ENCODE measurements at regions not wholly inside any gene's neighbourhood (a gene's known extent, or its start where the extent isn't known, plus 50 kb on each side); places are given as distances from the start of the nearest gene placed in this dataset.

DNA sequence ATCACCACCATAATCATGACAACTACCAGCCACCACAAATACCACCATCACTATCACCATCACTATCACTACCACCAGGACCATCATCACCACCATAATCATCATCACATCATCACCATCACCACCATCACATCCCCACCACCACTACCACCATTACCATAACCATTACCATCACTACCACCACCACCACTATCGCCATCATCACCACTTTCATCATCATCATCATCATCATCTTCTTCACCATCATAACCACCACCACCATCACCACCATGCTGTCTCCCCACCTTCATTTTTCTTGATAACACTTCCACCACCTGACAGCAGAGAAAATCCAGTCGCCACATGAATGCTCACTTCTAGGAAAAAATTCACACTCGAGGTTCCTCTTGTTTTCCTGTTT, 253.6 kb downstream of the ANKRD60 start:
- no peak overlapping the region for H3K14ac ChIP-seq (ENCODE audit: insufficient read length)
- H3K9me3 ChIP-seq (ENCODE audit: insufficient read depth in 2 of 2, low read depth in 1 of 2, low read length in 1 of 2) = no peaks in the 10 kb centered on the region
- no peaks in the 10 kb centered on the region for H3K79me1 ChIP-seq (ENCODE audit: low read depth, low read length)
- H2BK12ac ChIP-seq (ENCODE audit: low read depth, low read length) = no peak overlapping the region
- no peak overlapping the region for H2AFZ ChIP-seq (ENCODE audit: low read length)
- H3K4ac ChIP-seq (replicated peaks; ENCODE audit: insufficient read length, low read depth, low read length) = no peak overlapping the region
- H2BK5ac ChIP-seq (ENCODE audit: low read depth, low read length) = no peak overlapping the region
- FAIRE-seq = no peak
- no peak overlapping the region for H4K91ac ChIP-seq (replicated peaks; ENCODE audit: insufficient read length, low read length)
- DNase-seq (ENCODE audit: low read depth in 1 of 2, low spot score in 2 of 2) = no peak
- H3K9ac ChIP-seq (replicated peaks in 1 of 4; ENCODE audit: extremely low read depth in 1 of 4, low read depth in 3 of 4, low read length in 3 of 4) = no peak overlapping the region
- 86% methylated on average over 3 of the region's 3 CpGs; no CpG with 5 or more reads in 1 of the 2 experiments for WGBS, 2 experiments (ENCODE audit: extremely low coverage in 1 of 2, insufficient coverage in 1 of 2, insufficient read length in 1 of 2, insufficient replicate concordance in 2 of 2, low coverage in 1 of 2, low lambda C conversion rate in 2 of 2, missing lambda C conversion rate in 1 of 2)
- H3K4me2 ChIP-seq (ENCODE audit: insufficient read depth in 1 of 2, low read depth in 2 of 2, low read length in 2 of 2) = no peak overlapping the region
- H3K23ac ChIP-seq (ENCODE audit: insufficient read length) = no peak overlapping the region
- peaks cover 0 to 2% (median 0%) of the 10 kb centered on the region in 4 experiments; a peak in 1 of 7 replicates for H3K4me1 ChIP-seq (replicated peaks in 1 of 4; ENCODE audit: control insufficient read depth in 3 of 4, insufficient read depth in 4 of 4, low read length in 3 of 4)
- H3K27me3 ChIP-seq (replicated peaks in 1 of 4; ENCODE audit: control insufficient read depth in 3 of 4, extremely low read depth in 1 of 4, insufficient read depth in 3 of 4, low read length in 3 of 4) = 0 out of 7 replicates have a peak, but pooled peaks cover 0 to 2% (median 0%) of the 10 kb centered on the region in 4 experiments
- H3K27ac ChIP-seq (ENCODE audit: low read depth, low read length) = no peak overlapping the region
- peaks cover 7% of the 10 kb centered on the region; the same call in 1 of the 2 replicates for H3K23me2 ChIP-seq (ENCODE audit: low read depth, low read length)
- no peaks in the 10 kb centered on the region for H3K36me3 ChIP-seq (ENCODE audit: control insufficient read depth in 2 of 4, insufficient read depth in 4 of 4, low read length in 3 of 4)
- ChIA-PET CTCF (ENCODE audit: partially characterized antibody) (no interaction called here), POLR2A (ENCODE audit: partially characterized antibody) (no interaction called here)
- no peak overlapping the region for H2BK15ac ChIP-seq (ENCODE audit: low read length)
- H4K5ac ChIP-seq (ENCODE audit: insufficient read length, low read depth, low read length) = no peak overlapping the region
- H3K79me2 ChIP-seq (ENCODE audit: control insufficient read depth in 1 of 2, insufficient read depth in 2 of 2, low read length in 2 of 2) = no peaks in the 10 kb centered on the region
- H3K4me3 ChIP-seq (ENCODE audit: extremely low read depth in 1 of 4, insufficient read depth in 2 of 4, low read depth in 3 of 4, low read length in 4 of 4) = no peak overlapping the region
- peak overlapping the region; percentile 54 for H3K56ac ChIP-seq (replicated peaks; ENCODE audit: insufficient read length, low read depth, low read length)
- H4K20me1 ChIP-seq (replicated peaks in 1 of 2; ENCODE audit: control insufficient read depth in 1 of 2, insufficient read depth in 2 of 2, low read length in 2 of 2) = no peaks in the 10 kb centered on the region
- H4K8ac ChIP-seq (ENCODE audit: extremely low read depth, insufficient read depth, low read length) = no peak overlapping the region
- no peak overlapping the region for H2BK20ac ChIP-seq (ENCODE audit: low read length)
- H3K18ac ChIP-seq (ENCODE audit: extremely low read depth, low read length) = no peak overlapping the region
- H2AK5ac ChIP-seq (ENCODE audit: low read depth, low read length) = no peak overlapping the region
- no peak overlapping the region for H2BK120ac ChIP-seq (replicated peaks; ENCODE audit: low read depth, low read length)
- TF ChIP-seq CREB1 (IDR thresholded peaks at IDR 0.05) (no peak), HDAC2 (IDR thresholded peaks at IDR 0.05; ENCODE audit: borderline replicate concordance in 1 of 2, low read depth in 2 of 2, low read length in 2 of 2) (no peak), YY1 (IDR thresholded peaks at IDR 0.05; ENCODE audit: low read depth, low read length) (no peak), BRCA1 (IDR thresholded peaks at IDR 0.05; ENCODE audit: low read depth, low read length) (no peak), CEBPB (IDR thresholded peaks at IDR 0.05; ENCODE audit: low read depth, low read length) (no peak), RFX5 (IDR thresholded peaks at IDR 0.05; ENCODE audit: borderline replicate concordance, low read depth, low read length) (no peak), RAD21 (IDR thresholded peaks at IDR 0.05 in 1 of 2, conservative IDR thresholded peaks at IDR 0.05 in 1 of 2; ENCODE audit: low read depth in 2 of 2, low read length in 2 of 2) (no peak), SP4 (IDR thresholded peaks at IDR 0.05; ENCODE audit: low read length) (no peak), SIRT6 (IDR thresholded peaks at IDR 0.05; ENCODE audit: low read length) (no peak), CBX5 (IDR thresholded peaks at IDR 0.05; ENCODE audit: low read depth, low read length) (no peak)
- TF ChIP-seq, protein P1, sequence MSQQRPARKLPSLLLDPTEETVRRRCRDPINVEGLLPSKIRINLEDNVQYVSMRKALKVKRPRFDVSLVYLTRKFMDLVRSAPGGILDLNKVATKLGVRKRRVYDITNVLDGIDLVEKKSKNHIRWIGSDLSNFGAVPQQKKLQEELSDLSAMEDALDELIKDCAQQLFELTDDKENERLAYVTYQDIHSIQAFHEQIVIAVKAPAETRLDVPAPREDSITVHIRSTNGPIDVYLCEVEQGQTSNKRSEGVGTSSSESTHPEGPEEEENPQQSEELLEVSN (IDR thresholded peaks at IDR 0.05) = no peak
- TF ChIP-seq, protein P2, sequence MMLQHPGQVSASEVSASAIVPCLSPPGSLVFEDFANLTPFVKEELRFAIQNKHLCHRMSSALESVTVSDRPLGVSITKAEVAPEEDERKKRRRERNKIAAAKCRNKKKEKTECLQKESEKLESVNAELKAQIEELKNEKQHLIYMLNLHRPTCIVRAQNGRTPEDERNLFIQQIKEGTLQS (IDR thresholded peaks at IDR 0.05; ENCODE audit: insufficient read depth, low read depth, low read length) = no peak
- TF ChIP-seq, protein P3, sequence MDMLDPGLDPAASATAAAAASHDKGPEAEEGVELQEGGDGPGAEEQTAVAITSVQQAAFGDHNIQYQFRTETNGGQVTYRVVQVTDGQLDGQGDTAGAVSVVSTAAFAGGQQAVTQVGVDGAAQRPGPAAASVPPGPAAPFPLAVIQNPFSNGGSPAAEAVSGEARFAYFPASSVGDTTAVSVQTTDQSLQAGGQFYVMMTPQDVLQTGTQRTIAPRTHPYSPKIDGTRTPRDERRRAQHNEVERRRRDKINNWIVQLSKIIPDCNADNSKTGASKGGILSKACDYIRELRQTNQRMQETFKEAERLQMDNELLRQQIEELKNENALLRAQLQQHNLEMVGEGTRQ (IDR thresholded peaks at IDR 0.05; ENCODE audit: low read length) = no peak

Data from H1 (cell line).